Neural cell (in vitro differentiated cells): ENCODE measurements at regions not wholly inside any gene's neighbourhood (a gene's known extent, or its start where the extent isn't known, plus 50 kb on each side); places are given as distances from the start of the nearest gene placed in this dataset.

Source experiments
- H2AFZ ChIP-seq: fragments of 200-600, 300-800 bp; sonication (generic), shearing (Covaris generic); 2 replicates; pipeline ENCODE4 v1.6.0; 2014; ENCODE audit warnings: low read depth, mild to moderate bottlenecking, antibody characterized with exemption, low read length, moderate library complexity
- H3F3A ChIP-seq: fragments of 200-600 bp; shearing (Covaris generic); 2 replicates; pipeline ENCODE4 v1.6.1; 2016; ENCODE audit warnings: mild to moderate bottlenecking, moderate library complexity, mixed read lengths, antibody characterized with exemption, low read length; ENCODE audit not compliant: insufficient read depth, poor library complexity, severe bottlenecking
- H3K27ac ChIP-seq: fragments of 200-600, 300-800 bp; sonication (generic), shearing (Covaris generic); 2 replicates; pipeline ENCODE4 v1.5.1; 2014; ENCODE audit warnings: mild to moderate bottlenecking, low read length, moderate library complexity
- H3K27me3 ChIP-seq: fragments of 300-800, 200-600 bp; sonication (generic), shearing (Covaris generic); 2 replicates; pipeline ENCODE4 v1.6.0; 2014; ENCODE audit warnings: mild to moderate bottlenecking, low read depth, low read length, moderate library complexity; ENCODE audit not compliant: insufficient read depth
- H3K36me3 ChIP-seq: fragments of 300-800, 200-600 bp; sonication (generic), shearing (Covaris generic); 2 replicates; pipeline ENCODE4 v1.5.1; 2014; ENCODE audit warnings: mild to moderate bottlenecking, antibody characterized with exemption, low read length, moderate library complexity; ENCODE audit not compliant: insufficient read depth
- H3K4me2 ChIP-seq: fragments of 300-800, 200-600 bp; sonication (generic), shearing (Covaris generic); 2 replicates; pipeline ENCODE4 v1.6.0; 2014; ENCODE audit warnings: mild to moderate bottlenecking, low read length
- H3K4me3 ChIP-seq: fragments of 300-800, 200-600 bp; sonication (generic), shearing (Covaris generic); 2 replicates; pipeline ENCODE4 v1.5.1; 2014; ENCODE audit warnings: mild to moderate bottlenecking, low read length, moderate library complexity
- H3K79me2 ChIP-seq: fragments of 200-600 bp; shearing (Covaris generic); replicated peaks from 2 replicates; pipeline ENCODE4 v1.6.0; 2014; ENCODE audit warnings: mild to moderate bottlenecking, low read length, moderate library complexity; ENCODE audit not compliant: insufficient read depth
- H3K9ac ChIP-seq: fragments of 300-800, 200-600 bp; sonication (generic), shearing (Covaris generic); 2 replicates; pipeline ENCODE4 v1.6.1; 2016; ENCODE audit warnings: mild to moderate bottlenecking, low read length, mixed read lengths
- H3K9me2 ChIP-seq: fragments of 200-600 bp; shearing (Covaris generic); 2 replicates; pipeline ENCODE4 v1.6.1; 2016; ENCODE audit warnings: mild to moderate bottlenecking, low read length, mixed read lengths; ENCODE audit not compliant: insufficient read depth
- H3K9me3 ChIP-seq: fragments of 200-600, 300-800 bp; sonication (generic), shearing (Covaris generic); 2 replicates; pipeline ENCODE4 v1.6.1; 2016; ENCODE audit warnings: mild to moderate bottlenecking, mixed run types, low read length, moderate library complexity, mixed read lengths
- H4K20me1 ChIP-seq: fragments of 200-600 bp; shearing (Covaris generic); 2 replicates; pipeline ENCODE4 v1.6.1; 2016; ENCODE audit warnings: mild to moderate bottlenecking, mixed run types; ENCODE audit not compliant: insufficient read depth
- EP300 ChIP-seq: fragments of 450-650 bp; conservative IDR thresholded peaks from 2 replicates; pipeline ENCODE4 v1.6.1; 2014; ENCODE audit warnings: antibody characterized with exemption, mild to moderate bottlenecking, moderate library complexity; ENCODE audit not compliant: poor library complexity, severe bottlenecking
- EZH2 ChIP-seq: fragments of 200-600, 300-800 bp; shearing (Covaris generic), sonication (generic); IDR thresholded peaks from 2 replicates; pipeline ENCODE4 v1.6.1; 2014; ENCODE audit warnings: antibody characterized with exemption, low read length, borderline replicate concordance, mild to moderate bottlenecking; ENCODE audit not compliant: insufficient read depth, poor library complexity, severe bottlenecking
- MXI1 ChIP-seq: fragments of 450-650 bp; conservative IDR thresholded peaks from 2 replicates; pipeline ENCODE4 v1.6.1; 2014; ENCODE audit warnings: antibody characterized with exemption, mild to moderate bottlenecking; ENCODE audit not compliant: poor library complexity, severe bottlenecking
- POLR2AphosphoS5 ChIP-seq: IDR thresholded peaks from 2 replicates; pipeline ENCODE4 v1.6.1; 2012
- RAD21 ChIP-seq: fragments of 450-650 bp; conservative IDR thresholded peaks from 2 replicates; pipeline ENCODE4 v1.6.1; 2014; ENCODE audit warnings: antibody characterized with exemption, mild to moderate bottlenecking, moderate library complexity
- SMC3 ChIP-seq: fragments of 450-650 bp; conservative IDR thresholded peaks from 2 replicates; pipeline ENCODE4 v1.6.1; 2014; ENCODE audit warnings: antibody characterized with exemption, mild to moderate bottlenecking, moderate library complexity; ENCODE audit not compliant: poor library complexity
- TAF1 ChIP-seq: IDR thresholded peaks from 2 replicates; pipeline ENCODE4 v1.6.1; 2012; ENCODE audit warnings: low read depth
- TF ChIP-seq, protein P1 (sequence below): IDR thresholded peaks from 2 replicates; pipeline ENCODE4 v1.6.1; 2012; ENCODE audit warnings: borderline replicate concordance
- TF ChIP-seq, protein P2 (sequence below): fragments of 450-650 bp; IDR thresholded peaks from 2 replicates; pipeline ENCODE4 v1.5.1; 2014; ENCODE audit warnings: antibody characterized with exemption, mild to moderate bottlenecking, moderate library complexity; ENCODE audit not compliant: poor library complexity, severe bottlenecking

GRCh38 chr3:4907050-4907449 lies 72.2 kb upstream of the BHLHE40 start:
- Histone ChIP-seq H3K36me3 (no peaks in the 10 kb centered on the region), H3K9ac (no peak overlapping the region), H3K4me3 (no peak overlapping the region), H3F3A (no peaks in the 10 kb centered on the region), H3K9me3 (no peaks in the 10 kb centered on the region), H3K9me2 (no peaks in the 10 kb centered on the region), H2AFZ (peak overlapping the region; percentile 16), H3K27me3 (no peaks in the 10 kb centered on the region), H3K27ac (no peak overlapping the region), H3K4me2 (no peak overlapping the region), H4K20me1 (no peaks in the 10 kb centered on the region), H3K79me2 (no peaks in the 10 kb centered on the region)
- no peak for TF ChIP-seq EP300
- no peak for TF ChIP-seq EZH2
- no peak for TF ChIP-seq MXI1
- no peak for TF ChIP-seq POLR2AphosphoS5
- no peak for TF ChIP-seq SMC3
- no peak for TF ChIP-seq TAF1
- no peak for TF ChIP-seq RAD21
- TF ChIP-seq, protein P1, sequence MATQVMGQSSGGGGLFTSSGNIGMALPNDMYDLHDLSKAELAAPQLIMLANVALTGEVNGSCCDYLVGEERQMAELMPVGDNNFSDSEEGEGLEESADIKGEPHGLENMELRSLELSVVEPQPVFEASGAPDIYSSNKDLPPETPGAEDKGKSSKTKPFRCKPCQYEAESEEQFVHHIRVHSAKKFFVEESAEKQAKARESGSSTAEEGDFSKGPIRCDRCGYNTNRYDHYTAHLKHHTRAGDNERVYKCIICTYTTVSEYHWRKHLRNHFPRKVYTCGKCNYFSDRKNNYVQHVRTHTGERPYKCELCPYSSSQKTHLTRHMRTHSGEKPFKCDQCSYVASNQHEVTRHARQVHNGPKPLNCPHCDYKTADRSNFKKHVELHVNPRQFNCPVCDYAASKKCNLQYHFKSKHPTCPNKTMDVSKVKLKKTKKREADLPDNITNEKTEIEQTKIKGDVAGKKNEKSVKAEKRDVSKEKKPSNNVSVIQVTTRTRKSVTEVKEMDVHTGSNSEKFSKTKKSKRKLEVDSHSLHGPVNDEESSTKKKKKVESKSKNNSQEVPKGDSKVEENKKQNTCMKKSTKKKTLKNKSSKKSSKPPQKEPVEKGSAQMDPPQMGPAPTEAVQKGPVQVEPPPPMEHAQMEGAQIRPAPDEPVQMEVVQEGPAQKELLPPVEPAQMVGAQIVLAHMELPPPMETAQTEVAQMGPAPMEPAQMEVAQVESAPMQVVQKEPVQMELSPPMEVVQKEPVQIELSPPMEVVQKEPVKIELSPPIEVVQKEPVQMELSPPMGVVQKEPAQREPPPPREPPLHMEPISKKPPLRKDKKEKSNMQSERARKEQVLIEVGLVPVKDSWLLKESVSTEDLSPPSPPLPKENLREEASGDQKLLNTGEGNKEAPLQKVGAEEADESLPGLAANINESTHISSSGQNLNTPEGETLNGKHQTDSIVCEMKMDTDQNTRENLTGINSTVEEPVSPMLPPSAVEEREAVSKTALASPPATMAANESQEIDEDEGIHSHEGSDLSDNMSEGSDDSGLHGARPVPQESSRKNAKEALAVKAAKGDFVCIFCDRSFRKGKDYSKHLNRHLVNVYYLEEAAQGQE = no peak
- TF ChIP-seq, protein P2, sequence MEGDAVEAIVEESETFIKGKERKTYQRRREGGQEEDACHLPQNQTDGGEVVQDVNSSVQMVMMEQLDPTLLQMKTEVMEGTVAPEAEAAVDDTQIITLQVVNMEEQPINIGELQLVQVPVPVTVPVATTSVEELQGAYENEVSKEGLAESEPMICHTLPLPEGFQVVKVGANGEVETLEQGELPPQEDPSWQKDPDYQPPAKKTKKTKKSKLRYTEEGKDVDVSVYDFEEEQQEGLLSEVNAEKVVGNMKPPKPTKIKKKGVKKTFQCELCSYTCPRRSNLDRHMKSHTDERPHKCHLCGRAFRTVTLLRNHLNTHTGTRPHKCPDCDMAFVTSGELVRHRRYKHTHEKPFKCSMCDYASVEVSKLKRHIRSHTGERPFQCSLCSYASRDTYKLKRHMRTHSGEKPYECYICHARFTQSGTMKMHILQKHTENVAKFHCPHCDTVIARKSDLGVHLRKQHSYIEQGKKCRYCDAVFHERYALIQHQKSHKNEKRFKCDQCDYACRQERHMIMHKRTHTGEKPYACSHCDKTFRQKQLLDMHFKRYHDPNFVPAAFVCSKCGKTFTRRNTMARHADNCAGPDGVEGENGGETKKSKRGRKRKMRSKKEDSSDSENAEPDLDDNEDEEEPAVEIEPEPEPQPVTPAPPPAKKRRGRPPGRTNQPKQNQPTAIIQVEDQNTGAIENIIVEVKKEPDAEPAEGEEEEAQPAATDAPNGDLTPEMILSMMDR = no peak

DNA sequence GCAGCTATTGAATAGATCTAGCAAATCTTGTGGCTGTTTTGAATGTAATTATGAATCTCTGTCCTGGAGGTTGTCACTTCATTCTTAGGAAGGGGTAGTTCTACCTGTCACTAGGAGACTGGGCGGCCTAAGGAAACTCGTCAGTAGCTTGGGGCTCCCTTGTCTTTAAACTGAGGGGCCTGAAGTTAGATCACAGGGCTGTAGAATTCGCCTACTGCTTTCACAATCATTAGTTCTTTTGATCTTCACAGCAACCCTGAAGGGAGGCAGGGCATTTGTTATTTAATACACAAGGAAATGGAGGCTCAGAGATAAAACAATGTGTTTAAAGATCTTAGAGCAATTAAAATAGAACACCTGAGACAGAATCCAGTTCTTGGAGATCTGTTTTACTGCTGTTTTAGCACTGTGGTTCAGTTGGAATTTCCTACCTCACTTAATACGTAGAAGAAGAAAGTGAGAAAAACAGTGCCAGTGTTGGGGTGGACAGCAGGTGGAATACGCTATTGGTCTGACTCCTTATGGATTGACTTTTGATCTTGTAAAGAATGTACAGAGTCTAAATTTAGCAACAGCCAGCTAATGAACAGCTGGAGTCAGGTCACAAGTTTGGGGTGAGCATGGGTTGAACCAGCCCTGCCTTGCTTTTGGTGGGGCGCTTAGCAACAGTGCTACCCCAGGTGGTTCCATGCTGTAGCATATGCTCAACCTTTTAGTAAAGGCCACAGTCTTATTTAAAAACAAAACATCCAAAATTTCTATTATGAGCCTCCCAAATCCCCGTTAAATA lies 71.4 kb upstream of the BHLHE40 start:
- H3K79me2 ChIP-seq = no peaks in the 10 kb centered on the region
- no peaks in the 10 kb centered on the region for H3K9me3 ChIP-seq
- H3K9me2 ChIP-seq = no peaks in the 10 kb centered on the region
- H3K4me3 ChIP-seq = no peak overlapping the region
- no peak overlapping the region for H3K4me2 ChIP-seq
- H3K36me3 ChIP-seq = no peaks in the 10 kb centered on the region
- no peaks in the 10 kb centered on the region for H3K27me3 ChIP-seq
- no peak for TF ChIP-seq EP300
- TF ChIP-seq, protein P2 = no peak
- H3K27ac ChIP-seq = no peak overlapping the region
- H4K20me1 ChIP-seq = no peaks in the 10 kb centered on the region
- H2AFZ ChIP-seq = peak overlapping the region; percentile 16
- H3K9ac ChIP-seq = no peak overlapping the region
- no peaks in the 10 kb centered on the region for H3F3A ChIP-seq
